ENCODE measurements at regions not wholly inside any gene's neighbourhood (a gene's known extent, or its start where the extent isn't known, plus 50 kb on each side); places are given as distances from the start of the nearest gene placed in this dataset.

DNA sequence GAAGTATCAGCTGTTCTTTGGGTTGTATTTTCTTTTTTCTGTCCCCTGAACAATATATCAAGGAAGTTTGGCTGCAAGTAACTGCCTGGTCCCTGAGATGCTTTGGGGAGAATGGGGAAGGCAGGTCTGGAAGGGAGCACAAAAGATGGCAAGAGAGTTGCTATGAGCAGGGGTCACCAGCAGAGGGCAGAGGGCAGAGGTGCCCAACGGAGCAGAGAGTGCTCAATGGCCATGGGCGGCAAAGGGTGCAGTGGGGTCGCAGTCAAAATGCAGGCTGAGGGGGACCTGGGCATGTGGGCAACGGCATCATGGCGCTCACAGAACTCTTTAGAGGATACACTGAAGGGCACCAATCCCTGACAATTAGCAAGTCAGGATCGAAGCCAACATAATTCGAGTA is 107.7 kb upstream of the ATP8B1 start:
- TF ChIP-seq, protein P1, sequence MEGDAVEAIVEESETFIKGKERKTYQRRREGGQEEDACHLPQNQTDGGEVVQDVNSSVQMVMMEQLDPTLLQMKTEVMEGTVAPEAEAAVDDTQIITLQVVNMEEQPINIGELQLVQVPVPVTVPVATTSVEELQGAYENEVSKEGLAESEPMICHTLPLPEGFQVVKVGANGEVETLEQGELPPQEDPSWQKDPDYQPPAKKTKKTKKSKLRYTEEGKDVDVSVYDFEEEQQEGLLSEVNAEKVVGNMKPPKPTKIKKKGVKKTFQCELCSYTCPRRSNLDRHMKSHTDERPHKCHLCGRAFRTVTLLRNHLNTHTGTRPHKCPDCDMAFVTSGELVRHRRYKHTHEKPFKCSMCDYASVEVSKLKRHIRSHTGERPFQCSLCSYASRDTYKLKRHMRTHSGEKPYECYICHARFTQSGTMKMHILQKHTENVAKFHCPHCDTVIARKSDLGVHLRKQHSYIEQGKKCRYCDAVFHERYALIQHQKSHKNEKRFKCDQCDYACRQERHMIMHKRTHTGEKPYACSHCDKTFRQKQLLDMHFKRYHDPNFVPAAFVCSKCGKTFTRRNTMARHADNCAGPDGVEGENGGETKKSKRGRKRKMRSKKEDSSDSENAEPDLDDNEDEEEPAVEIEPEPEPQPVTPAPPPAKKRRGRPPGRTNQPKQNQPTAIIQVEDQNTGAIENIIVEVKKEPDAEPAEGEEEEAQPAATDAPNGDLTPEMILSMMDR (IDR thresholded peaks at IDR 0.05 in 4 of 5, conservative IDR thresholded peaks at IDR 0.05 in 1 of 5), result no peak
- no peak for TF ChIP-seq POLR2A (IDR thresholded peaks at IDR 0.05)

Measured in gastrocnemius medialis (tissue), 4 donors.